ENCODE measurements at regions not wholly inside any gene's neighbourhood (a gene's known extent, or its start where the extent isn't known, plus 50 kb on each side); places are given as distances from the start of the nearest gene placed in this dataset.

GRCh38 chr16:51210087-51210486 lies 59.0 kb upstream of the SALL1 start:
- TF ChIP-seq CTCF (IDR thresholded peaks at IDR 0.05) = no peak
- no peak for TF ChIP-seq POLR2A (IDR thresholded peaks at IDR 0.05)
